ENCODE measurements at regions not wholly inside any gene's neighbourhood (a gene's known extent, or its start where the extent isn't known, plus 50 kb on each side); places are given as distances from the start of the nearest gene placed in this dataset.
"Not testable (repeated sequence)": the region's sequence is repeated elsewhere in the genome, so short reads cannot be mapped to it uniquely, and the experiment has no call there.

GRCh38 chr2:48059975-48060374, 153.7 kb upstream of the FBXO11 start:
- Histone ChIP-seq H3K9me3 (ENCODE audit: low read depth) (no peaks in the 10 kb centered on the region), H3K4me3 (no peak overlapping the region), H3K27ac (no peak overlapping the region), H3K4me1 (ENCODE audit: low read depth) (no peaks in the 10 kb centered on the region), H3K27me3 (no peaks in the 10 kb centered on the region), H3K36me3 (no peaks in the 10 kb centered on the region)
- TF ChIP-seq, protein P1, sequence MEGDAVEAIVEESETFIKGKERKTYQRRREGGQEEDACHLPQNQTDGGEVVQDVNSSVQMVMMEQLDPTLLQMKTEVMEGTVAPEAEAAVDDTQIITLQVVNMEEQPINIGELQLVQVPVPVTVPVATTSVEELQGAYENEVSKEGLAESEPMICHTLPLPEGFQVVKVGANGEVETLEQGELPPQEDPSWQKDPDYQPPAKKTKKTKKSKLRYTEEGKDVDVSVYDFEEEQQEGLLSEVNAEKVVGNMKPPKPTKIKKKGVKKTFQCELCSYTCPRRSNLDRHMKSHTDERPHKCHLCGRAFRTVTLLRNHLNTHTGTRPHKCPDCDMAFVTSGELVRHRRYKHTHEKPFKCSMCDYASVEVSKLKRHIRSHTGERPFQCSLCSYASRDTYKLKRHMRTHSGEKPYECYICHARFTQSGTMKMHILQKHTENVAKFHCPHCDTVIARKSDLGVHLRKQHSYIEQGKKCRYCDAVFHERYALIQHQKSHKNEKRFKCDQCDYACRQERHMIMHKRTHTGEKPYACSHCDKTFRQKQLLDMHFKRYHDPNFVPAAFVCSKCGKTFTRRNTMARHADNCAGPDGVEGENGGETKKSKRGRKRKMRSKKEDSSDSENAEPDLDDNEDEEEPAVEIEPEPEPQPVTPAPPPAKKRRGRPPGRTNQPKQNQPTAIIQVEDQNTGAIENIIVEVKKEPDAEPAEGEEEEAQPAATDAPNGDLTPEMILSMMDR (IDR thresholded peaks at IDR 0.05; ENCODE audit: low read depth, low read length): no peak
- DNase-seq (ENCODE audit: low read depth in 1 of 2, low spot score in 1 of 2): no peak

GRCh38 chr2:48061656-48062055, 155.4 kb upstream of the FBXO11 start:
- not testable (repeated sequence) for H3K4me1 ChIP-seq (ENCODE audit: low read depth); H3K9me3 ChIP-seq (ENCODE audit: low read depth); H3K27ac ChIP-seq; H3K4me3 ChIP-seq; H3K36me3 ChIP-seq; H3K27me3 ChIP-seq; DNase-seq (ENCODE audit: low read depth in 1 of 2, low spot score in 1 of 2)

- H3K4me1 ChIP-seq (ENCODE audit: low read depth): no peaks in the 10 kb centered on the region
- no peaks in the 10 kb centered on the region for H3K36me3 ChIP-seq
- DNase-seq (ENCODE audit: low read depth in 1 of 2, low spot score in 1 of 2): no peak
- no peaks in the 10 kb centered on the region for H3K9me3 ChIP-seq (ENCODE audit: low read depth)
- H3K27ac ChIP-seq: no peak overlapping the region
- H3K27me3 ChIP-seq: no peaks in the 10 kb centered on the region
- TF ChIP-seq, protein P1 (IDR thresholded peaks at IDR 0.05; ENCODE audit: low read depth, low read length): no peak
- no peak overlapping the region for H3K4me3 ChIP-seq
These were observed 158.8 kb upstream of the FBXO11 start for GRCh38 chr2:48065096-48065495.

- Histone ChIP-seq H3K36me3 (no peaks in the 10 kb centered on the region), H3K4me1 (ENCODE audit: low read depth) (no peaks in the 10 kb centered on the region), H3K27me3 (no peaks in the 10 kb centered on the region), H3K4me3 (no peak overlapping the region), H3K27ac (no peak overlapping the region), H3K9me3 (ENCODE audit: low read depth) (no peaks in the 10 kb centered on the region)
- DNase-seq (ENCODE audit: low read depth in 1 of 2, low spot score in 1 of 2): no peak
- TF ChIP-seq, protein P1 (IDR thresholded peaks at IDR 0.05; ENCODE audit: low read depth, low read length): no peak
These were observed 159.7 kb upstream of the FBXO11 start for GRCh38 chr2:48066000-48066399.

DNA sequence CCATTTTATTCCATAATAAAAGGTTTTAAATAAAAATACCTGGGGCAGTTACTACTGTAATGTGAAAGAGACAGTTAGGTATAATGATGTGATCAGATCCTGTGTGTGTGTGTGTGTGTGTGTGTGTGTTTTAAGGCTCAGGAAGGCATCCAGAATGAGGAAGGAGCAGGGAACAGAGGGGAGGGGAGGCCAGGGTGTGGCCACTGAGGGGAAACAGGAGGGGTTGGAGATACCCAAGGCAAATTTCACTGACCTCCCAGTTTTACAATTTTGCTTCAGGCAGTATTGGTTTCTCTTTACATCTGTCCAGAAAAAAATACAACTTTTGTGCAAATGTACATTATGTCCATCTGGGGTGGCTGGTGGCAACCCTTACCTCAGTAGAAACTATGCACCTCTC, 163.5 kb upstream of the FBXO11 start:
- no peaks in the 10 kb centered on the region for H3K36me3 ChIP-seq
- H3K9me3 ChIP-seq (ENCODE audit: low read depth): no peaks in the 10 kb centered on the region
- H3K4me3 ChIP-seq: no peak overlapping the region
- DNase-seq (ENCODE audit: low read depth in 1 of 2, low spot score in 1 of 2): no peak
- H3K4me1 ChIP-seq (ENCODE audit: low read depth): no peaks in the 10 kb centered on the region
- TF ChIP-seq, protein P1 (IDR thresholded peaks at IDR 0.05; ENCODE audit: low read depth, low read length): no peak
- H3K27me3 ChIP-seq: no peaks in the 10 kb centered on the region
- H3K27ac ChIP-seq: no peak overlapping the region

- Histone ChIP-seq H3K27me3 (no peaks in the 10 kb centered on the region), H3K9me3 (ENCODE audit: low read depth) (no peaks in the 10 kb centered on the region), H3K4me3 (no peak overlapping the region), H3K27ac (no peak overlapping the region), H3K4me1 (ENCODE audit: low read depth) (no peaks in the 10 kb centered on the region), H3K36me3 (no peaks in the 10 kb centered on the region)
- DNase-seq (ENCODE audit: low read depth in 1 of 2, low spot score in 1 of 2): peak in 1 of 2 donors; percentile 2
- TF ChIP-seq, protein P1 (IDR thresholded peaks at IDR 0.05; ENCODE audit: low read depth, low read length): no peak
These were observed 164.1 kb upstream of the FBXO11 start for GRCh38 chr2:48070415-48070814.

Measured in cardiac muscle cell (in vitro differentiated cells and primary cell).